ENCODE measurements at regions not wholly inside any gene's neighbourhood (a gene's known extent, or its start where the extent isn't known, plus 50 kb on each side); places are given as distances from the start of the nearest gene placed in this dataset.

- TF ChIP-seq CTCF (IDR thresholded peaks at IDR 0.05) (no peak), POLR2A (IDR thresholded peaks at IDR 0.05) (no peak)
- Histone ChIP-seq H3K27me3 (no peaks in the 10 kb centered on the region), H3K4me1 (replicated peaks in 1 of 2) (peaks cover 0 to 4% of the 10 kb centered on the region in 2 donors), H3K4me3 (no peak overlapping the region), H3K36me3 (replicated peaks in 1 of 2) (no peaks in the 10 kb centered on the region), H3K27ac (no peak overlapping the region), H3K9me3 (replicated peaks in 1 of 3) (no peaks in the 10 kb centered on the region)
- 48 to 63% (median 54%) methylated on average over 3 of the region's 3 CpGs for WGBS, 4 donors
- intact Hi-C loops (cut with DNase I), result no loop called here
- DNase-seq, result no peak
Observed at GRCh38 chr2:56801770-56802169, 618.0 kb downstream of the CCDC85A start.

DNA sequence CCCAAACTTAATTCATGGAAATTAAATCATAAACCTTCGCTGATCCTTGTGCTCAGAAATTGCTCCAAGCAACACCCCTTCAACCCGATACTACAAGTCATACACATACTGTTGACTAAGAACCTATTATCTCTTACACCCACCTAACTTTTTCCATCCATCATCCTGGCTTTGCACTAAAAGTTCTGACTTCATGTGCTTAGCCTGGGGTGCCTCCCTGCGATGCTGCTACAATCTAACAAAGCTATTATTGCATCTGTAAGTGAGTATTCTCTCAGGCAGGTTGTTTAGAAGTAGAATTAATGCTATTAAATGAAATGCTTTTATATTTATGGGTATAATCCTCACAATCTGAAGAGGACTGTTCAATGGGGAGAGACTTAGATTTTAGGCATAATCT is 619.8 kb downstream of the CCDC85A start:
- H3K27ac ChIP-seq, result no peak overlapping the region
- TF ChIP-seq CTCF (IDR thresholded peaks at IDR 0.05) (no peak), POLR2A (IDR thresholded peaks at IDR 0.05) (no peak)
- H3K4me1 ChIP-seq (replicated peaks in 1 of 2), result peaks cover 0 to 4% of the 10 kb centered on the region in 2 donors
- WGBS, 4 donors, result 91 to 97% (median 94%) methylated on average over 3 of the region's 3 CpGs
- intact Hi-C loops (cut with DNase I), result no loop called here
- H3K4me3 ChIP-seq, result no peak overlapping the region
- DNase-seq, result no peak
- no peaks in the 10 kb centered on the region for H3K27me3 ChIP-seq
- H3K36me3 ChIP-seq (replicated peaks in 1 of 2), result no peaks in the 10 kb centered on the region
- no peaks in the 10 kb centered on the region for H3K9me3 ChIP-seq (replicated peaks in 1 of 3)

DNA sequence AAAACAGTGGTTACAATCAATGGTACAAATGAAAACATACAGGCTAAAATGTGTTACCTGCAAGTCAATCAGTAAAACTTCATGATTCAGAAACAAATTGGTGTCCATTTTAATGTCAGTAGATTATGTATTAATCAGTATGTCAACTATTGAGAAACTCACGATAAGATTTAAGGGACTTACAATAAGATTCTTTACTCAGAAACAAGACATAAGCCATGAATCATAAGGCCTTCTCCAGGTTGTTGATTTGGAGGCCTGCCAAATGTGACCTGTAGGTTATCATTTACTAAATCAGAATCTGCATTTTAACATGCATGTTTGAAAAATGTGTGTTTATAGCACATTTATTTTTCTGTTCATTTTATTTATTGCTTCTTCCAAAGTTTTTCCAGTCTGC is 623.1 kb downstream of the CCDC85A start:
- H3K27ac ChIP-seq, result no peak overlapping the region
- H3K4me3 ChIP-seq, result no peak overlapping the region
- no peaks in the 10 kb centered on the region for H3K36me3 ChIP-seq (replicated peaks in 1 of 2)
- intact Hi-C loops (cut with DNase I), result no loop called here
- no peaks in the 10 kb centered on the region for H3K4me1 ChIP-seq (replicated peaks in 1 of 2)
- TF ChIP-seq CTCF (IDR thresholded peaks at IDR 0.05) (no peak), POLR2A (IDR thresholded peaks at IDR 0.05) (no peak)
- H3K9me3 ChIP-seq (replicated peaks in 1 of 3), result no peaks in the 10 kb centered on the region
- no peaks in the 10 kb centered on the region for H3K27me3 ChIP-seq
- WGBS, 4 donors, result 27 to 43% (median 30%) methylated on average over 1 of the region's 1 CpG
- no peak for DNase-seq

DNA sequence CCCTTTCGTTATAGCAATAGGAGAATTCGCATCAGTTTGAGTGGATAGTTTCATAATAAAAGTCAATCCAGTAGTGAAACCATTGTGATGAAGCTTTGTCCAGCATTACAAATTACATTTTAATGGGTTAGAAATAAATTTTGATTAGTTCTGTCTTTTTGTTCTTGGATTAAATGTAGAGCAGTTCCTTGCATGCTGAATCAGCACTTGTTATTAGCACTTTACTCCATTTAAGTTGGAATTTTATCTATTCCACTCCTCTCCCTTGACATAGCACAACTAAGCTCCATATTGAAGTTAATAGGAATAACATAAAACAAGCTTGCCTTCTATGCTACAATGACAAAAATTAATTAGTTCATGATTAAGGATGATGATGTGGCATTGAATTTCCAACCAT is 624.1 kb downstream of the CCDC85A start:
- Histone ChIP-seq H3K27ac (no peak overlapping the region), H3K4me1 (replicated peaks in 1 of 2) (no peaks in the 10 kb centered on the region), H3K9me3 (replicated peaks in 1 of 3) (no peaks in the 10 kb centered on the region), H3K27me3 (no peaks in the 10 kb centered on the region), H3K36me3 (replicated peaks in 1 of 2) (no peaks in the 10 kb centered on the region), H3K4me3 (no peak overlapping the region)
- WGBS, 4 donors, result 88 to 90% (median 89%) methylated on average over 2 of the region's 2 CpGs
- intact Hi-C loops (cut with DNase I), result no loop called here
- TF ChIP-seq CTCF (IDR thresholded peaks at IDR 0.05), result no peak
- TF ChIP-seq POLR2A (IDR thresholded peaks at IDR 0.05), result no peak
- no peak for DNase-seq
